Gastrocnemius medialis (tissue), 4 donors: ENCODE measurements at regions not wholly inside any gene's neighbourhood (a gene's known extent, or its start where the extent isn't known, plus 50 kb on each side); places are given as distances from the start of the nearest gene placed in this dataset.

Experiments
- CTCF ChIP-seq, 5 experiments: fragments of 450-650 bp in 3 of 5; fragments of 200-600 bp in 2 of 5; sonication (generic) in 2 of 5; IDR thresholded peaks in 4 of 5; conservative IDR thresholded peaks in 1 of 5; 1 replicate in 4 of 5; 2 replicates in 1 of 5; pipeline ENCODE4 v1.5.1; 2016 to 2019; ENCODE audit warnings: antibody characterized with exemption in 5 of 5, mild to moderate bottlenecking in 3 of 5, moderate library complexity in 3 of 5
- POLR2A ChIP-seq, 2 donors: fragments of 450-650 bp; IDR thresholded peaks; one replicate each; pipeline ENCODE4 v1.6.1; 2017; ENCODE audit warnings: antibody characterized with exemption in 2 of 2, mild to moderate bottlenecking in 2 of 2, moderate library complexity in 2 of 2

- no peak for TF ChIP-seq CTCF (IDR thresholded peaks at IDR 0.05 in 4 of 5, conservative IDR thresholded peaks at IDR 0.05 in 1 of 5)
- TF ChIP-seq POLR2A (IDR thresholded peaks at IDR 0.05) = no peak
These were observed 744.5 kb downstream of the EFNB2 start for GRCh38 chr13:105790923-105791322.
